ENCODE measurements at regions not wholly inside any gene's neighbourhood (a gene's known extent, or its start where the extent isn't known, plus 50 kb on each side); places are given as distances from the start of the nearest gene placed in this dataset.

DNA sequence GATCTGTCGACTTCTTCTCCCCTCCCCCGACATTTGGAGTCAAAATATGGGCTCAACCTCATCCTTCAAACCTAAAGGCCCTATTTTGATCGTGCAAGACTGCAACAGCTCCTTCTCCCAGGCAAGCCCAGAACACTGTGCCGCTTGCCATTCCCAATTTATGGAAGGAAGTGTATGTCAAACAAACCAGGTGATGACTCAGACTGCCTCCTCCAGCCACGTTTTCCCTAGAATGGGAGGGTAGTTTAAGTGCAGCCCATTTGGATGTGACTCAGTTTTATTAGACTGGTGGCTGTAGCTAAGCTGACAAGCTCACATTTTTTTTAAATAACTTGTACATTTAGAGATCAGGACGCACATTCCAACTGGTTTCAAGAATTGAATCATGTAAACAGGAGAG, 570.4 kb upstream of the DIPK2B start:
- DNase-seq: no peak

DNA sequence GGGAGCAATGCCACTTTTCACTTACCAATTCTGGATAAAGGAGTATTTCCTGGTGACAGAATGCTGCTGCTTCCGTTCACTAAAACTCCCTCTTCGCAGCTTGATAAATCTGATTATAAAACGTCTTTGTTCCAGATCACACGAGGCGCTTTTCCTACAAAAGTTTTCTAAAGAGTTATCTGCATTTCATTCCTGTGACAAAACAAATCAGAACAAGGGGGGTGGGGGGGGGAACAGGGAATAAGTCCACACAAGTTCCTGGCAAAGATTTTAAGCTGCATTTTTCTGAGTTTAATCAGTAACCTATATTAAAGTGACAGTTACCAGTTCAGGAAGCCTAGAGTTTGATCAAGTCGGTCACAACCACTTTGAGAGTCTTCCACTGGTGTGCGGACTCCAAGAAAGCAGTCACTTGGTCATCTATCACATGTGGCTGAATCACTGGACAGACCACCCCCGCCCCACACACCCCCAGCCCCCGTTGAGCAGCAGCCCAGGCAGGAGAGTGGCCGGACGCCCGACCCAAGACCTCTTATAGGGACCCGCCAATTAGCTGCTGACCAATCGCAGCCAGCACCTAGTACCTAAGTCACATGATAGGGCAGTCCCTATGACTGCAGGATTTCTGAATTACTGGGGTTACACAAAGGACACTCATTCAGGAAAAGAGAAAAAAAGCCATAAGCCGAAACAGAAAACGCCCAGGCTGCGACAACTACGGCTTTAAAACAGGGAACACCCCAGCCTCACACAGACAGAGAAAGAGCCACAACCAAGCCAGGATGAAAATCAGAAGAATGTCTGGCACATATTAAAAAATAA, 569.3 kb upstream of the DIPK2B start:
- peak in 7 of 14 donors; percentile 4 to 29 (median 16) for DNase-seq

DNA sequence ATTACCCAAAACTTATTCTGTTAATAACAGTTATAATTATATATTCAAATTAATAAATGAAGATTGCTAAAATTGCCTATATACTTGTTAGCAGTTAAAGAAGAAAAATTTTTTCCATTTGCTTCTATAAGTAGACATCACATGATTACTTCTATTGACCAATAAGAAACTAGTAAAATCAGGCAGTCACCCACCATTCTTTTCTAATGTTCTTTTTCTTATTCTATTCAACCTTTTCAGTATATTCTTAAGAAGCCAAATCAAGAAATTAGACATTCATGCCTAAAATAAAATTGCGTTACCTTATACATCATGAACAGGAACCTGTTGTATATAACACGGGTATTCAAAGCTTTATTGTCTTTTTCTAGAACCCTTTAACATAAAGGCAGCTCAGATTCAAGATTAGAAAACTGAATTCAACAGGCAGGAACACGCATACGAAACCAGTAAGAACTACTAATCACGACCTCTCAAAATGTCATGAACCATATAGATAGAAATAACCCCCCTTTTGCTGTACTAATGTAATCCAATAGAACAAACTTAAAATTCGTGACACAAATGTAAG, 568.1 kb upstream of the DIPK2B start:
- no peak for DNase-seq

DNA sequence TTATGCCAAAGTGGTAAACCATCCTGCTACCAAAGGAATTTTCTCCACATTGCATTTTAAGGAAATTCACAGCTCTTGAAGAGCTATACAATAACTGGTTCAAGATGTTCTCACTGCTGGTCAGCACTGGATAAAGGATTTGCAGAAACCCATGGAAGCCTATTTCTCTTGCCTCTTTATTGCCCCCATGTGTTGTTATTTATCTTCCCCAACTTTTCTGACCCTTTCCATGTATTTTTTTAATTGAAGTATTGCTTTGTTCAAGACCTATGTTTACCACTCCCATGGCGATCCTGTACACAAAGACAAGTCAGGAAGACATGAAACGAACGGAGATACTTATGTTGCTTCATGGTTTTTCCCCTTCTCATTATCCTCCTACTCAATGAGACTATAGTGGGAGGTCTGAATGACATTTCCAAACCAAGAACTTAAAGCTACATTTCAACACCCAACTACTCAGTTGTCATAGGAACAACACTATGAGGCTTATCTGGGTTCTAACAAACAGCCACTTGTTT, 566.4 kb upstream of the DIPK2B start:
- DNase-seq: no peak

DNA sequence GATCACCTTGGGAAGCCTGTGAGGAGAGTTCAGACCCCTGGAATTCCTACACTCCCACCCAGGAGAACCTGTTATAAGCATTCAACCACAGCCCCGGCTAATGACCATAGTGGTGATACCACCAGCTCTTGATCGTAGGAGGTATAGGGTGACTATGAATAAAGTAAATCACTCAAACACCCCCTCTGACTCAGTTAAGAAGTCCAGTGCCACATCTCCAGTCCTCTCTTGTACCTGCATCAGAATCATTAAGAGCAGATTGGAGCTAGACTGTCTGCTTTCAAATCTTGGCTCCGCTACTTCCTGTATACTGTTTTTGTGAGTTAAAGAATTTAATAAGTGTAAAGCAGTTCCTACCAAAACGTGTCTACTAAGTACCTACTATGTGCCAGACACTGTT, 565.1 kb upstream of the DIPK2B start:
- DNase-seq: no peak

DNA sequence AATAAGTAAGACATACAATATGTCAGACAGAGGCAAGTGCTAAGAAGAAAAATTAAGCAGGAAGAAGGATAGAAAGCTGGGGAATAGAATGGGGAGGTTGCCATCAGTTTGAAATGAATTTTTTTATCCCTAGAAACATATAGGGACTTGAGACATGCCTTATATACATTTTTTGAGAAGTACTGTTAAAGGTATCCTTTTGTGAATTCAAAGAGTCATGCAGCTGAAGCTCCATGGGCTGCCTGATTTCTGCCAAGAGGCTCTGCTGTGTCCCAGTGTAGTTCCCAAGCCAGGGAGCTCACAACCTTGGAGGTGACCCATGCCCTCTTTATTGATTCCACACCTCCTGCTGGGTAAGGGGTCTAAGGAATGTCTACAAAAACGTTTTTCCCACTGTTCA, 564.6 kb upstream of the DIPK2B start:
- DNase-seq: no peak

DNA sequence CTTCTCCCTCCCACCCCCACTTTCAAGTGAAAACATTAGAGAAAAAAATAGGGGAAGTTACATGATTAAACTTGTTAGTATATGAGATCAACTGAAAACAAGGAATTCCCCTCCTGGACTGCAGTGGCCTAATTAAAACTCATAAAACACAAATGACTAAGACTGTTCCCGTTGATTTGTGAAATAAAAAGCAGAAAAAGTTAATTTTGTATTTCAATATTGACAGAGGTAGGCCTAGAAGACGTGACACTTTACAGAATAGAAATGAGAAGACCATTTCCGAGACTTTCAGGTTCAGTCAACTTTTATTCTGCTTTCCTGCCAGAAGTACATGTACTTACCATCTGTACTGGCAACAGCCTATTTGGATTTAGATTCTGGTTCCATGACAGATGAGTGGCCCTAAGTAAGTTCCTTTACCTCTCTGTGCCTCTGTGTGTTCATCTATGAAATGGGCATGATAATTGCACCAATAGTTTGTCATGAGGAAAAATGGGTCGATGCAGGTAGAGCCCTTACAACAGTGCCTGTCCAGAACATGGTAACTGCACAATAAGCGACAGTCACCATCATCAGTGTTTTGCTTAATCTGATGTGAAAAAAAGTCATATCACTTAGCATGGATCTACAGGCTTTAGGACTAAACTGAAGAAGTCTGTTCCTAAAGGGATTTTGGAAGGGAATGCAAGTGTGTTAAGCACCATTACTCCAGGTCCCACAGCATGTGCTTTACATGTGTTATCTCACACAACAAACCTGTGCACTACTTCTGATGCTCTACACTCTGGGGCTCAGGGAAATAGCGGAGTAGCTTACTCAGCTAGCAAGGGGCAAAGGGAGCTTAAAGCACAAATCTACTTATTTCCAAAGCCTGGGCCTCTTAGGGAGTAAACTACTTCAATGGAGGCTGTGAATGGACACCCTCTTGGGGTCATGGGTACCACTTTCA, 562.3 kb upstream of the DIPK2B start:
- DNase-seq: no peak

DNA sequence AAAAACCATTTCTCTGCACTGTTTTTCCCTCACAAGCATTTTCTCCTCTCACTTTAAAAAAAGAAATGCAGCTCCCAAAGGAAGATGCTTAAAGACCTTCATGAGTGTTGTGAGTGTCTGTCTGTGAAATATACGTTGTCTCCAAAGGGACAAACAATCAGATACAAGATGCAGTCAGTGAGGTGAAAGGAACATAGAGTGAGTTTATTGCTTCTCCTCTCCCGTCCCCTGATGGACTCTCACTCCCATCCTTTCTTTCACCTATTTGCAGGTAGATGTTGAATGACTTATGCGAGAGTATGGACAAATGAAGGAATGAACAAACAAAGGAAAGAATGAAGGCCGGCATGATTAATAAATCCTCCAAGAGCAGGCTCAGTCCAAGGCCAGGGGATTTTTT, 561.2 kb upstream of the DIPK2B start:
- no peak for DNase-seq

DNA sequence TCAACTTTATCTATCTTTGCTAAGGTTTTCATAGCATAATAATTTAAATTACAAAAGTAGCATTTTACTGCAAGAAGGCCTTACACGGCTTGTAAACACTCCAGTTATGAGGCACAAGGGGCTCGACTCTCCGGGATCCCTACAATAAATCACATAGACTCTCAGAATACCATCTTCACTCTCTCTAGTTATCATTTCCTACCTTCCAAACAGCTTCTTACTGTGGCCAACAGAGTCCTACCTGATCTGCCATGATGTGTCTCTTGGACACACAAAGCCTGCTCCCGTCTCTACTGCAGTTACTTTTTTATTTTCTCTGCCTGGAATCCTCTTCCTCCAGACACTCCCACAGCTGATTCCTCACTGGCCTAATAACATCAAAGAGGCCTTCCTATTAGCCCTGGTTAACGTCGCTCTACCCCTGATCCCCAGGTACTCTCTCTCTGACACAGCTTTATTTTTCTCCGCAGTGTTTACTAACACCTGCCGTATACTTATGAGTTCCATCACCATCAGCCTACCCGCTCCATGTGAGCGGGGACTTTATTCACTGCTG, 559.6 kb upstream of the DIPK2B start:
- no peak for DNase-seq

DNA sequence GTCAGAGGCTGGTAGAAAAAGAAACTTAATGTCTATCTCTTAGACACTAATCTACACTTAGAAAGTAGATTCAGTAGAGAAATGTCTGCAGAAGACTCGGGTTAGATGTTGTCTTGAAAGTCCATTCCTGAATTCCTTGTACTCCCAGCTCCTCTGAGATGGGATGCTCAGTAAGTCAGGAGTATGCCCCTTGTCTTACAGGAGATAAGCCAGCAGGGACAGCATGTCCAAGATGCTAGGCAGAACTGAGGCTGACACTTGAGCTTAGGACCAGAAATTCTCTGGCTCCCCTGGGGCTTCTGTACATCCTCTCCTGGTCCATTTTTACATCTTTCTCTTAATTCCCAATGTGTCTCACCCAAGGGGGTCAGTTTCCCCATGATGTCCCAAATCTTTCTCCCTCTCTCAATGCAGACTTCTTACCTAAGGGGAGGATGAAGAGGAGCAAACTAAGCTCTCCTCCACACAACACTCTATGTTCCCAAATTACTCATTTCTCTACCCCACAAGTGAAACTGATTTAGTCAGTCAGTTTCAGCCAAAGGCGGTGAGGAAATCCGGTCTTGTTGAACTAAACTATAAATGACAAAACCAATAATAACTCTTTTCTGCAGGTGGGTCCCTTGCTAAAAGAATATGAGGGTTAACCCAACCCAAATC, 558.2 kb upstream of the DIPK2B start:
- no peak for DNase-seq

DNA sequence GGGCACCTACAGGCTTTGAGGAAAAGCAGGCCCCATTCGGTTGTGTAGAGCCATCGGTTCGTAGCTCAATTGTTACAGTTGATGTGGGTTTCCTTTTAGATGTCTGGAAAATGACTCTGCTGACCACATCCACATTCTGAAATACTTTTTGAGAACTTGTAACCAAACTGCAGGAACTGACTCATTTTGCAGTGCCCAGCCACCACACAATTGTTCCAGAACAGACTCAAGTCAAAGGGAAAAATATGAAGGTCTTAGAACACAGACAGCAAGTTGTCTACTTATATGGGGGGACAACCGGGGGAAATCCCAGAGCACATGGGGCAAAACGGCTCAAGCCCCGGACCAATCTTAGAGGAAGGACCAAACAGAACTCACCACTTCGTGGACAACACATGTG, 557.6 kb upstream of the DIPK2B start:
- peak in 1 of 14 donors; percentile 2 for DNase-seq

DNA sequence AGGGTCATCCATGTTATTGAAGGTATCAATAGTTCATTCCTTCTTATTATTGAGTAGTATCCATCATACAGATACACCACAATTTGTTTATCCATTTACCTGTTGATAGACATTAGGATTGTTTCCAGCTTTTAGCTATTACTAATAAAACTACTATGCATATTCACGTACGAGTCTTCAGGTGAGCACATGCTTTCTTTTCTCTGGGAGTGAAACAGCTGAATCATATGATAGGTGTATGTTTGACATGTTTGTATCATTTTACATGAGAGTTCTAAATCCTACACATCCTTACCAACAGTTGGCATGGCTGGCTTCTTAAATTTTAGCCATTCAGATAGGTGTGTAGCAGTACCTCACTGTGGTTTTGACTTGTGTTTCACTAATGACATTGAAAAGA, 556.6 kb upstream of the DIPK2B start:
- no peak for DNase-seq

DNA sequence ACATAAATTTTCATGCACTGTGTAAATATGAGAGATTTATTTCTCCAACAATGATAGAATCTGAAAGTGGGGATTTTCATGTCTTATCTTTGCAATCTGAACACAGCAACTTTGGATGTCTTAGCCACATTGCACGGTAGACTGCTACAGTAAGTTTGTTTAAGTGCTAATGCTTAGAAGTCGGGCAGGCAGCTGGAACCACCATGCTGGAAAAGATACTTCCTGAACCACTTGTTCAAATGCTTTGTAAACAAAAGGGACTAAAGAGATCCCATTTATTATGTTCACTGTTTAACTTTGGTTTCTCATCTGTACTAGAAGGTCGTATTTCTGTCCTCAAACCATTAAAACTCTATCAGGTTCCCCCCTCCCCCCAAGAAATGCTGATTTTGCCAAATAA, 555.9 kb upstream of the DIPK2B start:
- DNase-seq: no peak

DNA sequence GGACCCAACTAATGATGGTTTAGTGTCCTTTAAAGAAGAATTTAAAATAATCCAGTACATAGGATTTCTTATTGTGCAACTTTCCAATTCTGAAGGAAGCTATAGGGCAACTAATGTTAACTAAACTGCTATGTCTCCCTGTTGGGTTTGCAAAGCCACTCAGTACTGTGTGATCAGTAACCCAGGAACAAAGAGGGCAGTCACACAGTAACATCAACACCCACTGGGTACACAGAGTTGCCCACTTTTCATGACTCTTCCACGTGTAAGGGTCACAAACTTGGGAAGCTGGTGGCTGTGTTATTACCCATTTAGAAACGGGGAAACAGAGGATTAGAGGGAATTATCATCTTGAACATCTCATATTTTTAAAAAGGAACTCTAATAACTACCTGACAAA, 555.0 kb upstream of the DIPK2B start:
- no peak for DNase-seq

DNA sequence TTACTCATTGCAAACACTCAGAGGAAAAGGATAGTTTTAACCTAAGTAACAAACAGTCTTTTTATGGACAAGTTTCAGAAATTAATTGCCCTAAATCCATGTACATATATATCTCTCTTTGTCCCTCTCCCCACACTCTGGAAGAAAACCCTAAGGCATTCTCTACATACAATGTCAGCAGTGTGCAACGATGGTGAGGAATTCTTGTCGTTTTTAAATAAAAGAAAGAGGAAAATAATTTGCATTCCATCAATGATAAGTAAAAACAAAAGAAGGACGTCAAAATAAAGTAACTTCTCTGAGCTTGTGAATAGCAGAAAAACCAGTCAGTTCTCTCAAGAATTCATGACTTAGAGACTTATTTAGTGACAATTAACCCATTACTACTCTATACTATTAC, 550.5 kb upstream of the DIPK2B start:
- no peak for DNase-seq

DNA sequence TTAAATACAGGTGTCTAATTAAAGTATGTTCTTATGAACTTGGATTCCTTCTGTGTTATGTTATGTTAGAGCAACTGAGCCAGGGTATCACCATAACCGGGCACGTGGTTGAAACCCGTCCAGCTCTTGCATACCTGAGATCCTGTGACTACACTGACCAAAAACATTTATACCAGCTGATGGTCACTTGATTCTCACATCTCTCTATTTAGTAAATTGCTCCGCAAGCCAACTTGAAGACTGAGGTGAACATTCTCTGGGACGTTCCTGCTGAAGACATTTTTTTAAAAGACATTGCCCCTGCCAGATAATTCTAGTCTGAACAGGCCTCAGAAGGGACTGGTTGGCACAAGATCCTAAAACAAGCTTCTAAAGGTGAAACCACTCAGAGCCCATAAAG, 550.0 kb upstream of the DIPK2B start:
- DNase-seq: no peak

DNA sequence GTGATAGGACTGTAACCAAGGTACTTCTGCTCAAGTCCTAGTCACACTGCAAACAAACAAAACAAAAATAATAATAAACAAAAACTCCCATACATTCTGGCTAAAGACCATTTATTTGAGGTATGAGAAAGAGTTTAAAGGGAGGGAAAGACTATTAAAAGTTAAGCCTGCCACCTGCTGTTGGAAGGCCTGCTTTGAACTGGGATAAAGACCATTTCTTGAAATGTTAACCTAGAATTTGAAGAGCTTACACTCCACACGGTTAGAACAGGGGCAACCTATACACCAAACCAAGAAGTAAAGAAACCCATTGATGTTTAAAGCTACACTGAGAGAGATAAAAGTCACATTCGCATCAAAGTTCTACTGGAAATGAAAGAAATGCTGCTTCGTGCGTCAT, 548.7 kb upstream of the DIPK2B start:
- DNase-seq: no peak

DNA sequence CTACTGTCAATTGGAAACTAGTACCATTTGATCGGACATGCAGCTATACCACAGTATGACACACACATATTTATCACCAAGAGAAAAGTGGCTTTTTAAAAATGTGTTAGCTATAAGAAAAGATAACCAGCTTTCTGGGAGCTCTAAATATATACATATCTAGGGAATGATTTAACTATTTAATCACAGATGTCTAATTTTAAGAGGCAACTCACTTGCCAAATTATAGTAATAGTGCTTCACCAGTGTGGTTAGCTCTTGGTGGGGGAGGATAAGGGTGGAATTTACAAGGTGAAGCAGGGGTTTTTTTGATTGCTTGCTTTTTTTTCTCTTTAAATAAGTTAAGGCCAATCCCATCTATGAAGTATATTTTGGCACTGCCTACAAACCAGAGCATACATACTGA, 547.7 kb upstream of the DIPK2B start:
- no peak for DNase-seq

DNA sequence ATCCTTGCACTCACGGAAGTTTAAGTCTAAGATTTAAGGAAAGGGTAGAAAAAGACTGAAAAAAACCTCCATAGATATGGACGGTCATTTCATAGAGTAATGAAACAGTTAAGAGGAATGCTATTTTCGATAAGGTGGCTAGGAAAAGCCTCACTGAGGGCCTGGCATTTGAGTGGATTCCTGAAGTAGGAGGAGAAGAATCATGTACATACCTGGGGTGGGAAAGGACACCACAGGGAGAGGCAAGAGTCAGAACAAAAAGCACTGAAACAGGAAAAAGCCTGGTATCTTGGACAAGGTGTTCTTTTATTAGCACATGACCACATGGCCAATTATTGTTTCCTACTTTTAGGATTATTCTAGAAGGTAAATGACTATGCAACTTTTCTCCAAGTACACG, 547.2 kb upstream of the DIPK2B start:
- DNase-seq: no peak

DNA sequence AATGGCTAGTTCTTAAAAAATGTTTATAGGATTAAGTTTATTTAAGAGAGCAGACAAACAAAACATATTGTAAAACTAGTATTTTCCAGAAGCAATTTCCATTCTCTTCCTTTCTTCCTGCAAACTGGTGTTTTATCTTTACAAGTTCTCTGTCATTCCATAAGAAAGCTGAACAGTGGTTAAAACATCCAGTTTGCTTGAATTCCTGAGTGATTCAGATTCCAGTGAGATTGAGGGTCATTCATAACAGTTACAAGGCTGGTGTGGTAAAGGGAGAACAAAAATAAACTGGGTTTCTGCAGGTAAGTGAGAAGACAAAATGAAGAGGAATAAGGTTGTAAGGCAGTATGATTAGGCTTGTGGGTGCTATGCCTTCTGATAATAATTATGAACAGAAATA, 544.8 kb upstream of the DIPK2B start:
- no peak for DNase-seq

DNA sequence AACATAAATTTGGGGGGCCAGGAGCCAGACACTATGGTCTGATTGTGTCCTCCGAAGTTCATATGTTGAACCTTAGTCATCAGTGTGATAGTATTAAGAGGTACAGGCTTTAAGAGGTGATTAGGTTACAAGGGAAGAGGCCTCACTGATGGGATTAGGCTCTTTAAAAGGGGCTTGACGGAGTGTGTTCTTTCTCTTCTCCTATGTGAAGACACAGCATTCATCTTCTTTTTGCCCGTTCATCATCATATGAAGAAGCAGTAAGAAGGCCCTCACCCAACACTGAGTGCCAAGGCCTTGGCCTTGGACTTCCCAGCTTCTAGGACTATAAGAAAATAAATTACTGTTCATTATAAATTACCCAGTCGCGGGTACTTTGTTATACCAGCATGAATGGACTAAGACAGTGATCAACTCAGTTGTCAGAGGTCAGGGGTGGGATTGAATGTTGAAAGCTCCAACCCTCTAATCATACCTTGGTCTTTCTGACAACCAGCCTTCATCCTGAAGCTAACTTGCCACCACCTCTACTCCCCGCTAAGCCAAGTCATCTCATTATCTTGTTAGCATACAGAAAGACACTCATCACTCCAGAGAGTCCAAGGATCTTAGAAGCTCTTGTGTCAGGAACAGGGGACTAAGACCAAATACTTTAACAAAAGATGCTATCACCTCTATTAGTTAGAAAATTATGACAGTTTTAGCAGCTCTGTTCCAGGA, 543.4 kb upstream of the DIPK2B start:
- no peak for DNase-seq
